Lung (tissue), 11 donors: ENCODE measurements at regions not wholly inside any gene's neighbourhood (a gene's known extent, or its start where the extent isn't known, plus 50 kb on each side); places are given as distances from the start of the nearest gene placed in this dataset.
A peak's percentile ranks its signal among the peaks of the same experiment; 100 is the strongest.

ENCODE experiments used
- ATAC-seq: fragments of 200-7000 bp; cut with Tn5 transposase; one replicate; pipeline ENCODE4 v1.9.1; 2020; ENCODE audit warnings: moderate number of reproducible peaks; ENCODE audit not compliant: insufficient read depth, low FRiP score
- DNase-seq, 3 donors: peaks; one replicate each; pipeline ENCODE4 v3.0.0-alpha.2; 2013 to 2017
- H3K27ac ChIP-seq, 2 donors: one replicate each; pipeline ENCODE4 v1.5.1; 2013; ENCODE audit warnings: mild to moderate bottlenecking in 2 of 2, moderate library complexity in 2 of 2, control low read depth in 1 of 2, inconsistent platforms in 1 of 2, low read depth in 1 of 2, low read length in 1 of 2
- H3K27me3 ChIP-seq, 3 donors: one replicate each; pipeline ENCODE4 v1.5.1; 2013; ENCODE audit warnings: low read length in 2 of 3; ENCODE audit not compliant: control insufficient read depth in 3 of 3, insufficient read depth in 3 of 3
- H3K36me3 ChIP-seq, 4 donors: one replicate each; pipeline ENCODE4 v1.5.1; 2013; ENCODE audit warnings: low read length in 4 of 4, mild to moderate bottlenecking in 1 of 4, moderate library complexity in 1 of 4; ENCODE audit not compliant: control insufficient read depth in 4 of 4, insufficient read depth in 4 of 4
- H3K4me1 ChIP-seq, 5 donors: one replicate each; pipeline ENCODE4 v1.5.1; 2013; ENCODE audit warnings: low read length in 5 of 5, mild to moderate bottlenecking in 2 of 5, moderate library complexity in 1 of 5; ENCODE audit not compliant: control insufficient read depth in 5 of 5, insufficient read depth in 5 of 5
- H3K4me3 ChIP-seq: one replicate; pipeline ENCODE4 v1.5.1; 2013; ENCODE audit warnings: mild to moderate bottlenecking, control low read depth, moderate library complexity
- H3K9ac ChIP-seq, 2 donors: one replicate each; pipeline ENCODE4 v1.5.1; 2013; ENCODE audit warnings: low read length in 2 of 2, control low read depth in 1 of 2; ENCODE audit not compliant: insufficient read depth in 1 of 2
- H3K9me3 ChIP-seq, 4 donors: one replicate each; pipeline ENCODE4 v1.5.1; 2013; ENCODE audit warnings: low read length in 3 of 4, mild to moderate bottlenecking in 1 of 4, moderate library complexity in 1 of 4; ENCODE audit not compliant: control insufficient read depth in 4 of 4, insufficient read depth in 3 of 4
- WGBS, 2 donors: extraction: QIAGEN DNeasy Blood & Tissue Kit; methylation state at CpG; one replicate each; pipeline ENCODE4 v1.1.7; 2013; 5-methylcytosine and 5-hydroxymethylcytosine counted together
- TF ChIP-seq, protein P1 (sequence below): IDR thresholded peaks from 2 replicates; pipeline ENCODE4 v1.5.1; 2012; ENCODE audit warnings: mild to moderate bottlenecking; ENCODE audit errors: control extremely low read depth, extremely low read depth
- donor health status: control.
- donor health status: control.
- donor health status: Bipolar disorder and iron deficiency.
- donor health status: healthy.
- donor health status: DM: yes; HTN: yes; CAD: no.

DNA sequence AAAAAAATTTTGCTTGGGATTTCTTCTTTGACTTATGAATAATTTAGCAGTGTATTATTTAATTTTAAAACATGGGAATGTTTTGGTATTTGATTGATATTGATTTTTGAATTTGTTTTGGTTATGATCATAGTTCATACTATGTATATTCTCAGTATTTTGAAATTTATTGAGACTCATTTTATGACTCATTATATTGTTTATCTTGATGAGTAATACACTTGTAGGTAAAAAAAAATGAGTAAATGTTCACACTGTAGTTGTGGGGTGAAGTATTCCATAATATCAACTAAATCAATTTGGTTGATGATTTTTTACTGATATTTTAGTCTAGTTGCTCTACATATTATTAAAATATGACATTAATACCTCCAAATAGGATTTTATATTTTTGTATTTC, 1142.2 kb downstream of the ADGRL3 start:
- DNase-seq (no peak), ATAC-seq (no peak)
- TF ChIP-seq, protein P1, sequence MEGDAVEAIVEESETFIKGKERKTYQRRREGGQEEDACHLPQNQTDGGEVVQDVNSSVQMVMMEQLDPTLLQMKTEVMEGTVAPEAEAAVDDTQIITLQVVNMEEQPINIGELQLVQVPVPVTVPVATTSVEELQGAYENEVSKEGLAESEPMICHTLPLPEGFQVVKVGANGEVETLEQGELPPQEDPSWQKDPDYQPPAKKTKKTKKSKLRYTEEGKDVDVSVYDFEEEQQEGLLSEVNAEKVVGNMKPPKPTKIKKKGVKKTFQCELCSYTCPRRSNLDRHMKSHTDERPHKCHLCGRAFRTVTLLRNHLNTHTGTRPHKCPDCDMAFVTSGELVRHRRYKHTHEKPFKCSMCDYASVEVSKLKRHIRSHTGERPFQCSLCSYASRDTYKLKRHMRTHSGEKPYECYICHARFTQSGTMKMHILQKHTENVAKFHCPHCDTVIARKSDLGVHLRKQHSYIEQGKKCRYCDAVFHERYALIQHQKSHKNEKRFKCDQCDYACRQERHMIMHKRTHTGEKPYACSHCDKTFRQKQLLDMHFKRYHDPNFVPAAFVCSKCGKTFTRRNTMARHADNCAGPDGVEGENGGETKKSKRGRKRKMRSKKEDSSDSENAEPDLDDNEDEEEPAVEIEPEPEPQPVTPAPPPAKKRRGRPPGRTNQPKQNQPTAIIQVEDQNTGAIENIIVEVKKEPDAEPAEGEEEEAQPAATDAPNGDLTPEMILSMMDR: no peak
- H3K4me3 ChIP-seq: no peak overlapping the region
- H3K27me3 ChIP-seq: no peaks in the 10 kb centered on the region
- peaks cover 0 to 6% (median 2%) of the 10 kb centered on the region in 4 donors for H3K9me3 ChIP-seq
- no peaks in the 10 kb centered on the region for H3K4me1 ChIP-seq
- H3K36me3 ChIP-seq: no peaks in the 10 kb centered on the region
- no peak overlapping the region for H3K9ac ChIP-seq
- no peak overlapping the region for H3K27ac ChIP-seq

DNA sequence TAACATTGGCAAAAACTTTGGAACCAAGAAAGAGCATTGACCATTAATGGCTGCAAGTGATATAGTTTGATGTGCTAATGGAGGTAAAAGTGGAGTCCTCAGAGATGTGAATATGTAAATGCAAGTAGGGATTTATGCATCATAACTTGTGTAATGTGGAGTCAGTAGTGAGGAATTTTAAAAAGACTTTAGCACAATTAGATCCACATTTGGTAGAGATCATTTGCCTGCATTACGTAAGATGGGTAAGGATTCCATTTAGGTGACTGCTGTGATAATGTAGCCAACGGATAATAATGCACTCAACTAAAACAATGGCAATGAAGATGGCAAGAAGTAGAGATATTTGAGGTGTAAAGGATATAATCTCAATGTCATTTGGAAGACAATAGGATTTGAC, 1128.4 kb downstream of the ADGRL3 start:
- H3K36me3 ChIP-seq: no peaks in the 10 kb centered on the region
- DNase-seq (no peak), ATAC-seq (no peak)
- H3K9me3 ChIP-seq: peaks cover 0 to 3% (median 0%) of the 10 kb centered on the region in 4 donors
- H3K9ac ChIP-seq: no peak overlapping the region
- H3K4me3 ChIP-seq: no peak overlapping the region
- H3K4me1 ChIP-seq: no peaks in the 10 kb centered on the region
- H3K27ac ChIP-seq: no peak overlapping the region
- TF ChIP-seq, protein P1: no peak
- 92 to 93% methylated on average over 2 of the region's 2 CpGs for WGBS, 2 donors
- H3K27me3 ChIP-seq: no peaks in the 10 kb centered on the region

DNA sequence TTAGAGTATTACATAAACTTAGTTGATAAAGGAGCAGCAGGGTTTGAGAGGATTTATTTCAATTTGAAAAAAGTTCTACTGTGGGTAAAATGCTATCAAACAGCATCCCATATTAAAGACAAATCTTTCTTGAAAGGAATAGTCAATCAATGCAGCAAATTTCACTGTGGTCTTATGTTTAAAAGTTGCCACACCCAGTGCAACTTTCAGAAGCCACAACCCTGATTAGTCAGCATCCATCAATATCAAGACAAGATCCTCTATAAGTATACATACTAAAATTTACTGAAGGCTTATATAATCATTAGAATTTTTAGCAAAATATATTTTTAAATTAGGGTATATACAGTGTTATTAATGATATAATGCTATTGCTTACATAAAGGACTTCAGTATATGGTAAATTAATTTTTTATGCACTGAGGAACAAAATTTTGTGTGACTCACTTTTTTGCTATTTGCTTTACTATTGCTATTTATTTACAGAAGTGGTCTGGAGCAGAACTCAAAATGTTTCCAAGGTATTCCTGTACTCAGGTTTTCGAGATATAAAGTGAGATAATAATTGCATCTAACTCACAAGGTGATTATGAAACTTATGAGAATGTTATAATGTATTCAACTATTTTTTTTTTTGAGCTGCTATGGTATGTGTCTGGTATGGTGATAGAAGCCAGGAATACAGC, 1127.6 kb downstream of the ADGRL3 start:
- H3K36me3 ChIP-seq: no peaks in the 10 kb centered on the region
- no peaks in the 10 kb centered on the region for H3K27me3 ChIP-seq
- TF ChIP-seq, protein P1: no peak
- peaks cover 0 to 3% (median 0%) of the 10 kb centered on the region in 4 donors for H3K9me3 ChIP-seq
- H3K9ac ChIP-seq: no peak overlapping the region
- DNase-seq (no peak), ATAC-seq (no peak)
- H3K27ac ChIP-seq: no peak overlapping the region
- H3K4me3 ChIP-seq: no peak overlapping the region
- 54 to 68% methylated on average over 1 of the region's 1 CpG for WGBS, 2 donors
- no peaks in the 10 kb centered on the region for H3K4me1 ChIP-seq

DNA sequence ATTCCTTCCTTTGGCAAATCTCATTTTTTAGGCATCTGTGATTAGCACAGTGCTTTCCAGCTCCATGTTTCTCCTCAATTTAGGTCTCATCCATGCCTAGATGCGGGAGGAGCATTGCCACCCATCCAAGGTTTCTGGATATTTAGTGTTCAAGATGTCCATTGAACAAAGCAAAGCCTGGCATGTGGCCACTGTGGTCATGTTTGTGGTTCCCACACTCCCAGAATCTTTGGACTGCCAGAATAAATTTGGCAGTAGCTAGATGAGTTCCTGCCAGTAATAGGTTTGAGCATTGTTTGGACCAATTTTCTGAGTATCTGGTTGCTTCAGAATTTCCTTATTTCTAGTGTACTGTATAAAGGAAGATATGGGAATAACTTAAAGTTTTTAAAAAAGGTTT, 1124.1 kb downstream of the ADGRL3 start:
- DNase-seq: peak in 2 of 3 donors; percentile 18
- 75 to 79% methylated on average over 1 of the region's 1 CpG for WGBS, 2 donors
- Histone ChIP-seq H3K36me3 (no peaks in the 10 kb centered on the region), H3K9me3 (no peaks in the 10 kb centered on the region), H3K4me1 (no peaks in the 10 kb centered on the region), H3K9ac (no peak overlapping the region), H3K27me3 (no peaks in the 10 kb centered on the region), H3K4me3 (no peak overlapping the region), H3K27ac (no peak overlapping the region)
- no peak for ATAC-seq
- TF ChIP-seq, protein P1: no peak
